ENCODE measurements at regions not wholly inside any gene's neighbourhood (a gene's known extent, or its start where the extent isn't known, plus 50 kb on each side); places are given as distances from the start of the nearest gene placed in this dataset.

- FAIRE-seq (no peak), DNase-seq (peak in 3 of 5 donors; percentile 33 to 62 (median 48))
- H3K9me3 ChIP-seq (ENCODE audit: control insufficient read depth in 2 of 3, insufficient read depth in 1 of 3, low read length in 3 of 3) = no peaks in the 10 kb centered on the region
- intact Hi-C loops (cut with DNase I) = no loop called here
- TF ChIP-seq CTCF (IDR thresholded peaks at IDR 0.05; ENCODE audit: borderline replicate concordance, extremely low read depth, insufficient read depth) = no peak
- H3K36me3 ChIP-seq (ENCODE audit: control insufficient read depth in 2 of 3, insufficient read depth in 3 of 3, low read length in 3 of 3) = no peaks in the 10 kb centered on the region
- no peak overlapping the region for H3K4me3 ChIP-seq (ENCODE audit: low read length in 3 of 3)
- H3K27ac ChIP-seq (ENCODE audit: low read depth in 2 of 2, low read length in 2 of 2) = no peak overlapping the region
- H3K27me3 ChIP-seq (ENCODE audit: control insufficient read depth, insufficient read depth, low read length) = no peaks in the 10 kb centered on the region
- no peak overlapping the region for H3K9ac ChIP-seq (ENCODE audit: low read length in 3 of 3)
- no peaks in the 10 kb centered on the region for H3K4me1 ChIP-seq (ENCODE audit: control insufficient read depth in 2 of 3, insufficient read depth in 2 of 3, low read depth in 1 of 3, low read length in 3 of 3)
These were observed 303.1 kb downstream of the ENC1 start for GRCh38 chr5:74337254-74337983.

GRCh38 chr5:74336297-74336696 is 304.2 kb downstream of the ENC1 start:
- H3K27me3 ChIP-seq (ENCODE audit: control insufficient read depth, insufficient read depth, low read length) = no peaks in the 10 kb centered on the region
- no peak overlapping the region for H3K9ac ChIP-seq (ENCODE audit: low read length in 3 of 3)
- H3K9me3 ChIP-seq (ENCODE audit: control insufficient read depth in 2 of 3, insufficient read depth in 1 of 3, low read length in 3 of 3) = no peaks in the 10 kb centered on the region
- H3K27ac ChIP-seq (ENCODE audit: low read depth in 2 of 2, low read length in 2 of 2) = no peak overlapping the region
- no peak overlapping the region for H3K4me3 ChIP-seq (ENCODE audit: low read length in 3 of 3)
- TF ChIP-seq CTCF (IDR thresholded peaks at IDR 0.05; ENCODE audit: borderline replicate concordance, extremely low read depth, insufficient read depth) = no peak
- DNase-seq = peak in 4 of 5 donors; percentile 51 to 68 (median 58)
- FAIRE-seq = no peak
- no peaks in the 10 kb centered on the region for H3K4me1 ChIP-seq (ENCODE audit: control insufficient read depth in 2 of 3, insufficient read depth in 2 of 3, low read depth in 1 of 3, low read length in 3 of 3)
- intact Hi-C loops (cut with DNase I) = no loop called here
- no peaks in the 10 kb centered on the region for H3K36me3 ChIP-seq (ENCODE audit: control insufficient read depth in 2 of 3, insufficient read depth in 3 of 3, low read length in 3 of 3)

- Histone ChIP-seq H3K4me3 (ENCODE audit: low read length in 3 of 3) (no peak overlapping the region), H3K4me1 (ENCODE audit: control insufficient read depth in 2 of 3, insufficient read depth in 2 of 3, low read depth in 1 of 3, low read length in 3 of 3) (no peaks in the 10 kb centered on the region), H3K36me3 (ENCODE audit: control insufficient read depth in 2 of 3, insufficient read depth in 3 of 3, low read length in 3 of 3) (no peaks in the 10 kb centered on the region), H3K27me3 (ENCODE audit: control insufficient read depth, insufficient read depth, low read length) (no peaks in the 10 kb centered on the region), H3K9me3 (ENCODE audit: control insufficient read depth in 2 of 3, insufficient read depth in 1 of 3, low read length in 3 of 3) (no peaks in the 10 kb centered on the region), H3K9ac (ENCODE audit: low read length in 3 of 3) (no peak overlapping the region), H3K27ac (ENCODE audit: low read depth in 2 of 2, low read length in 2 of 2) (no peak overlapping the region)
- TF ChIP-seq CTCF (IDR thresholded peaks at IDR 0.05; ENCODE audit: borderline replicate concordance, extremely low read depth, insufficient read depth) = no peak
- DNase-seq (peak in 3 of 5 donors; percentile 35 to 59 (median 56)), FAIRE-seq (no peak)
- intact Hi-C loops (cut with DNase I) = no loop called here
These were observed 305.7 kb downstream of the ENC1 start for GRCh38 chr5:74334762-74335384.

Data from kidney (tissue), 13 donors.